Cardiac septum (tissue), 1 donor: ENCODE measurements at regions not wholly inside any gene's neighbourhood (a gene's known extent, or its start where the extent isn't known, plus 50 kb on each side); places are given as distances from the start of the nearest gene placed in this dataset.
"Not testable (repeated sequence)": the region's sequence is repeated elsewhere in the genome, so short reads cannot be mapped to it uniquely, and the experiment has no call there.

Experiments
- DNase-seq: peaks from one replicate; pipeline ENCODE4 v3.0.0-alpha.2; 2020; ENCODE audit warnings: low spot score
- intact Hi-C: fragments of 100-400 bp; cut with DNase I; formaldehyde crosslinking; loops from one replicate; pipeline ENCODE4 v1.14.0; 2022
- donor health status: DM: no; HTN: no; CAD: no.

- DNase-seq, intact Hi-C loops: not testable (repeated sequence)
Observed at GRCh38 chrX:132302687-132303086, 83.4 kb upstream of the RAP2C start.

- no peak for DNase-seq
- intact Hi-C loops = loop anchor here (5.0 kb wide), 1 partner anchor 322 kb away; no protein-coding TSS in a partner anchor
Observed at GRCh38 chrX:132294776-132295495, 75.7 kb upstream of the RAP2C start.

GRCh38 chrX:132294192-132294591 is 74.9 kb upstream of the RAP2C start:
- intact Hi-C loops = loop anchor here (5.0 kb wide), 1 partner anchor 323 kb away; no protein-coding TSS in a partner anchor
- DNase-seq = no peak

DNA sequence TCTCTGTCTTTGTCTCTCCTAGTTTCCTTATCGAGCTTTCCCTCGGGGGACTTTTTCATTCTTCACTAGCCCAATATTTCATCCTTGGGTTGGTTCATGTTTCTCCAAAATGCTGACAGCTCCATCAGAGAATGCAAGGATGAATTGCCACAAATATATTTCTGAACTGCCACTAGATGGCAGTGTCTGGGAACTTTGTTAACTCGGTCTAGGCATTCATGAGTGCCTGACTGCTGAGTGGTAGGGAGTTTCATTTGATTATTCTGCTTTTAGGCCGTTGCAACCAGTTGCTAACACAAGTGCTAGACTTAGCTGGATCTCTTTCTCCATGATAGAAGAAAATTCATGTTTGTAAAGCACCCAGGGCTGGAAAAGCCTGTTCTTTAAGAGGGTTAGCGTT is 73.5 kb upstream of the RAP2C start:
- intact Hi-C loops = loop anchor here (5.0 kb wide), 1 partner anchor 325 kb away; no protein-coding TSS in a partner anchor
- no peak for DNase-seq

- intact Hi-C loops = no loop called here
- DNase-seq = no peak
Observed at GRCh38 chrX:132277953-132278614, 58.8 kb upstream of the RAP2C start.

DNA sequence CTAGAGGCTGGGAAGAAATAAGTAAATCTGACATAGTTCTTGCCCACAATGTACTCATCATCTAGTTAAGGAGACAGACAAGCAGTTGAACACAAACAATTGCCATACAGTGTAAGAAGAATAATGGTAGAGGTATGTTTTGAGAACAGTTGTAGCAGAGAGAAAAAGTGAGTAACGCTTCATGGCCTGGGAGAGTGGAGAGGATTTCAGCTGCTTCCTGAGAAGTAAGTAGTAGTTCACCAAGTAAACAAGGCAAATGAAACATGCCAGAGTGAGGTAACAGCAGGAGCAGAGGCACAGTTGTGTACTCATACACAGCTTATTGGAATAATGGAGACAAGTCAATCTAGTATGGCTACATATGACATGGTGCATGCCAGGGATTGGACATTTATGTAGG is 53.6 kb upstream of the RAP2C start:
- no peak for DNase-seq
- intact Hi-C loops = no loop called here

GRCh38 chrX:132271311-132271778 is 52.1 kb upstream of the RAP2C start:
- DNase-seq = no peak
- intact Hi-C loops = no loop called here

DNA sequence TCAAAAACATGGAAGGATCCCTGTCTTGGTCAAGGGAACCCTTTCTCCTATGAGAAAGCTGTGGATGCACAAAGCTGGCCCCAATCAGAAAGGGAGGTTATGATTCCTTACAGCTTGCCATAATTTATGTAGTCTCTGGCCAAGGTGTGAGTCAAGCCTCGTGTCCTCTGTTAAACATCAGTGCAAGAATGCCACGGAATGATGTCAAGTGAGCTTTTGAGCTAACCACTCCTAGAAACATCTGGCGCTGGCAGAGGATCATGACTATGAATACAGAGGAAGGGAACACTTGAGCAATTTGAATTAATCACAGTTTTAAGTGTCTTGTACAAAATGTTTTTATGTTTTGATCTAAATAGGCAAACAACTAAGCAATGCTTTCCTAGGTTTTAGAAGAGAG is 51.5 kb upstream of the RAP2C start:
- DNase-seq = no peak
- intact Hi-C loops = no loop called here

GRCh38 chrX:132270021-132270420 is 50.8 kb upstream of the RAP2C start:
- intact Hi-C loops = no loop called here

More at GRCh38 chrX:132270021-132270420, 50.8 kb upstream of the RAP2C start:
- DNase-seq = no peak
